Spleen (tissue), 7 donors: ENCODE measurements at regions not wholly inside any gene's neighbourhood (a gene's known extent, or its start where the extent isn't known, plus 50 kb on each side); places are given as distances from the start of the nearest gene placed in this dataset.

Experiments
- POLR2A ChIP-seq, 3 donors: fragments of 450-650 bp; IDR thresholded peaks; one replicate each; pipeline ENCODE4 v1.5.1; 2017; ENCODE audit warnings: antibody characterized with exemption in 3 of 3, mild to moderate bottlenecking in 1 of 3
- TF ChIP-seq, protein P1 (sequence below), 11 experiments: fragments of 200-600 bp in 7 of 11; fragments of 450-650 bp in 4 of 11; sonication (generic) in 4 of 11; IDR thresholded peaks in 8 of 11; conservative IDR thresholded peaks in 3 of 11; 1 replicate in 7 of 11; 2 replicates in 4 of 11; pipeline versions ENCODE4 v1.4.0 to v1.8.0; 2016 to 2021; ENCODE audit warnings: antibody characterized with exemption in 11 of 11, inconsistent platforms in 4 of 11, mild to moderate bottlenecking in 1 of 11
- donor health status: DM: no; HTN: no; CAD: no; lungs with moderate emphysema.
- donor health status: DM: no; HTN: no; CAD: no.
- donor health status: DM: no; HTN: no; CAD: no.

DNA sequence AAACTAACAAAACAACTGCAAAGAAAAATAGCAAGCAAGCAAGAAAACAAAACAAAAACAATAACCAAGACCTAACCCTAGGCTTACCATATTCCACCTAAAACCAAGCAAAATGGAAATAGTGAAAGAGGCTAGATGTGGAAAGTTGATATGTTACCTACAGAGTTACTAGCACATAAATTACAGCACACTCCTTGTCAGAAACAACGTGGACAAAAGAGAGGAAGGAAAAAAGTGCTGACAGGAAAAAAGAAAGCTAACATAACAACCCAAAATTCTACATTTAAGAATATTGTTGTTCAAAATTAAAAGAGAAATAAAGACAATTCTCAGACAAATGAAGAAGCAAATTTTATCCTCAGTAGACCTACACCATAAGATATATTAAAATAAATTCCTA, 812.8 kb upstream of the NUDT12 start:
- no peak for TF ChIP-seq POLR2A (IDR thresholded peaks at IDR 0.05)
- TF ChIP-seq, protein P1, sequence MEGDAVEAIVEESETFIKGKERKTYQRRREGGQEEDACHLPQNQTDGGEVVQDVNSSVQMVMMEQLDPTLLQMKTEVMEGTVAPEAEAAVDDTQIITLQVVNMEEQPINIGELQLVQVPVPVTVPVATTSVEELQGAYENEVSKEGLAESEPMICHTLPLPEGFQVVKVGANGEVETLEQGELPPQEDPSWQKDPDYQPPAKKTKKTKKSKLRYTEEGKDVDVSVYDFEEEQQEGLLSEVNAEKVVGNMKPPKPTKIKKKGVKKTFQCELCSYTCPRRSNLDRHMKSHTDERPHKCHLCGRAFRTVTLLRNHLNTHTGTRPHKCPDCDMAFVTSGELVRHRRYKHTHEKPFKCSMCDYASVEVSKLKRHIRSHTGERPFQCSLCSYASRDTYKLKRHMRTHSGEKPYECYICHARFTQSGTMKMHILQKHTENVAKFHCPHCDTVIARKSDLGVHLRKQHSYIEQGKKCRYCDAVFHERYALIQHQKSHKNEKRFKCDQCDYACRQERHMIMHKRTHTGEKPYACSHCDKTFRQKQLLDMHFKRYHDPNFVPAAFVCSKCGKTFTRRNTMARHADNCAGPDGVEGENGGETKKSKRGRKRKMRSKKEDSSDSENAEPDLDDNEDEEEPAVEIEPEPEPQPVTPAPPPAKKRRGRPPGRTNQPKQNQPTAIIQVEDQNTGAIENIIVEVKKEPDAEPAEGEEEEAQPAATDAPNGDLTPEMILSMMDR (IDR thresholded peaks at IDR 0.05 in 8 of 11, conservative IDR thresholded peaks at IDR 0.05 in 3 of 11) = no peak
